T-helper 1 cell treated with Interleukin-12 subunit alpha and Interleukin-12 subunit beta and Interleukin-4 antibody, amounts not matched to agents 30 ng/mL and 1 ng/mL, for 36 hours (primary cell): ENCODE measurements at regions not wholly inside any gene's neighbourhood (a gene's known extent, or its start where the extent isn't known, plus 50 kb on each side); places are given as distances from the start of the nearest gene placed in this dataset.
"Not testable (repeated sequence)": the region's sequence is repeated elsewhere in the genome, so short reads cannot be mapped to it uniquely, and the experiment has no call there.

ENCODE experiments used
- intact Hi-C: fragments of 100-400 bp; cut with micrococcal nuclease; formaldehyde crosslinking; loops from one replicate; pipeline ENCODE4 v1.15.1; 2024

DNA sequence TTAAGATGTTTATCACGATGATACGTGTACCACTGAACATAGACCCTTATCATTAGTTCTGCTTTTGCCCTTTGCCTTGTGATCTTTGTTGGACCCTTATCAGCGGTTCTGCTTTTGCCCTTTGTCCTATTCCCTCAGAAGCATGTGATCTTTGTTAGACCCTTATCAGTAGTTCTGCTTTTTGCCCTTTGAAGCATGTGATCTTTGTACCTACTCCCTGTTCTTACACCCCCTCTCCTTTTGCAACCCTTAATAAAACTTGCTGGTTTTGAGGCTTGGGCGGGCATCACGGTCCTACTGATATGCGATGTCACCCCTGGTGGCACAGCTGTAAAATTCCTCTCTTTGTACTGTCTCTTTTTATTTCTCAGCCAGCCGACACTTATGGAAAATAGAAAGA lies 117.0 kb downstream of the SDHAF3 start:
- intact Hi-C loops: not testable (repeated sequence)

DNA sequence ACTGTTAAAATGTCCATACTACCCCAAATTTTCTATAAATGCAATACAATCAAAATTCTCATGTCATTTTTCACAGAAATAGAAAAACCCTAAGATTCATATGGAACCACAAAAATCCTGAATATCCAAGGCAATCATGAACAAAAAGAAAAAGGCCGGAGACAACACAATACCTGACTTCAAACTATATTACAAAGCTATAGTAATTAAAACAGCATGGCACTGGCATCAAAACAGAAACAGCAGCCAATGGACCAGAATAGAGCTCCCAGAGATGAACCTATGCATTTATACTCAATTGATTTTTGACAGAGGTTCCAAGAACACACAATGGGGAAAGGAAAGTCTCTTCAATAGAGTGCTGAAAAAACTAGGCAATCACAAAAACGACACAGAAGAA lies 128.8 kb downstream of the SDHAF3 start:
- intact Hi-C loops: no loop called here

DNA sequence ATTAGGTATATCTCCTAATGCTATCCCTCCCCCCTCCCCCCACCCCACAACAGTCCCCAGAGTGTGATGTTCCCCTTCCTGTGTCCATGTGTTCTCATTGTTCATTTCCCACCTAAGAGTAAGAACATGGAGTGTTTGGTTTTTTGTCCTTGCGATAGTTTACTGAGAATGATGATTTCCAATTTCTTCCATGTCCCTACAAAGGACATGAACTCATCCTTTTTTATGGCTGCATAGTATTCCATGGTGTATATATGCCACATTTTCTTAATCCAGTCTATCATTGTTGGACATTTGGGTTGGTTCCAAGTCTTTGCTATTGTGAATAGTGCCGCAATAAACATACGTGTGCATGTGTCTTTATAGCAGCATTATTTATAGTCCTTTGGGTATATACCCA lies 140.7 kb downstream of the SDHAF3 start:
- intact Hi-C loops: not testable (repeated sequence)

DNA sequence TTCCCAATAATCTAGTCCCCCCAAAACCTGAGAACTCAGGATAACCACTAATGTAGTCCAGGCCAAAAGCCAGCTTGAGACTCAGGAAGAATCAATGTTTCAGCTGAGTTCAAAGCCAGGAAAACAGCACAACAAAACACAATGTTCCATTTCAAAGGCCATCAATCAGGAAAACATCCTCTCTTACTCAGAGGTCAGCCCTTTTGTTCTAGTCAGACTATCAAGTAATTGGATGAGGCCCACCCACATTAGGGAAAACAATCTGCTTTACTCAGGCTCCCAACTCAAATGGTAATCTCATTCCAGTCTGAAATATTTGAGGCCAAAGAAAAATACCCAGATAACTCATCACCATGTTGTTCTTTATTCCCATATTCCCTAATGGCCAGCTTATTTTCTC lies 152.2 kb downstream of the SDHAF3 start:
- intact Hi-C loops: no loop called here

DNA sequence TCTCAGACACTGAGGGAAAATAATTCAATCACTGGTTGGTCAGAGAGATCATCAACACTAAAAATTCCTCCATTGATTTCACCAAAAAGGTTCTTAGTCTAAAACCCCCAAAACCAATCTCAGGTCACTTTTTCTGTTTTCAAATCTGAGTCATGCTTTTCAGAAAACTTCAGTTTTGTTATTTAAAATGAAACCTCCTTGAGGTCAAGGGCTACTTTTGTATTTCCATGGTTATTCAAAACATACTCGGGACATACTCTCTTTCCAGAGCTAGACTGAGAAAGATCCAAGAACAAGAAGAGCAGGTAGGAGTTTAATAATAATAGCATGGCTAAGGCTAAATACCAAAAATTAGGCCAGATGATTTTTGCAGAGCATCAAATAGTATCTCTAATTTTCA lies 152.8 kb downstream of the SDHAF3 start:
- intact Hi-C loops: no loop called here

DNA sequence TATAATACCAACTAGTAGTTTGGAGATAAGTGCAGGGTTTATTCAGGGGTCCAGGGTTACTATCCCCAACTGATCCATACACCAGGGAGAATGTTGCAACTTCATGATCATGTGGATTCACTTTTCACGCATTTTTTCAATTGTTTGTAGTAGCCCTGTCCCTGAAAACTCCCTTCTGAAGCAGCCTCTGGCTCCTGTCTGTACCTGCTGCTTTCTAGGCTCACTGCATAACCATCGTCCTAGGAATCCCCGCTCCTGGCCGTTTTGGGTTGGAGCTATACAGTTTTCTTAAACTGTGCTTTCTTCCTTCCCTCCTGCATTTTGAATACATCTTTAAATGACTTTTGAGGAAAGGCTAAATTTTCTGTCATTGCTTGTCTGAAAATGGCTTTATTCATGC lies 154.1 kb downstream of the SDHAF3 start:
- intact Hi-C loops: no loop called here

DNA sequence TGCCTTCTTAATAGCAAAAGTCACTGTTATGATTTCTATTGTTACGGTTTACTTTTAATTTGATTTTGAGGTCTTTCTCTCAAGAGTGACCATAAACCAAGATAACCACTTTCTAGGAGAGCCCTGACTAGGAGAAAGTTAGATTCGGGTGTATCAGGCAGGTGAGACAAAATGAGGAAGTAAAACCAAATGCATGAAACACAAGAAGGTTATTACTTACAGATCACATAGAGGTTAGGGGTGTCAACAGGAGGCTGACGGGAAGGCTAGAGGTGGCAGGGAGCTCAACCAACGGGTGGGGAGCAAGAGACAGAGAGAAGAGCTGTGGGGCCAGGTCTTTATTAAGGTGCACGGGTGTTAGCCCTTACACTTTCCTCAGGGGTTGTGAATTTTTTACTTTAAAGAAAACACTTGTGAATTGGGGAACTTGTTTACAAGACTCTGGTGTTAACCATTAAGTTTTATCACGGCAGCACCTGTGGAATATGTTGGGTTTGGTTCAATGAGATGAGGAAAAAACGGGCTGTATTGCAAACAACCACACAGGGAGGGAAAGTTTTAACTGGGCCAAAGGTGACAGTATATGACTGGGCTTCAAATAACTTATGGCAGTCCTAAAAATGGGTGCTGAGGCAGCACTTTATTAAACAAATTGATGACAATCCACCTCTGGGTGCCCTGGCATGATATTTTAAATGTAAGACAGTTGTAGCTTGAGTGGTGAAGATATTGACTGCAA lies 154.9 kb downstream of the SDHAF3 start:
- intact Hi-C loops: no loop called here

DNA sequence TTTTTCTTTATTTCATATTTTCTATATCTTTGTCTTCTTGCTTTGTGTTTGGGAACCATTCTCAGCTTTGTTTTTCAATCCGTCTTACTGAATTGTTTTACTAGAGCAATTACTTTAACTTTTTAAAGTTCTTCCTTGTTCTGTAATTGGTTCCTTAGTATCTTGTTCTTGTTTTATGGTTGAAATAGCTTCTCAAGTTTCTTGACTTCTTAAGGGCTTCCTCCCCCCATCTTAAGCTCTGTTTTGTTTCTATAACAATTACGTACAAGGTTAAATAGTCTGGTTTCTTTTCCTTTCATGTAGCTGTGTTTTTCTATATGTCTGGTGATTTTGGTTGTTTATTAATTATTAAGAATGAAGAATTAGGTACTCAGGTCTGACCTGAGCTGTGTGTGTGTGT lies 158.0 kb downstream of the SDHAF3 start:
- intact Hi-C loops: no loop called here

DNA sequence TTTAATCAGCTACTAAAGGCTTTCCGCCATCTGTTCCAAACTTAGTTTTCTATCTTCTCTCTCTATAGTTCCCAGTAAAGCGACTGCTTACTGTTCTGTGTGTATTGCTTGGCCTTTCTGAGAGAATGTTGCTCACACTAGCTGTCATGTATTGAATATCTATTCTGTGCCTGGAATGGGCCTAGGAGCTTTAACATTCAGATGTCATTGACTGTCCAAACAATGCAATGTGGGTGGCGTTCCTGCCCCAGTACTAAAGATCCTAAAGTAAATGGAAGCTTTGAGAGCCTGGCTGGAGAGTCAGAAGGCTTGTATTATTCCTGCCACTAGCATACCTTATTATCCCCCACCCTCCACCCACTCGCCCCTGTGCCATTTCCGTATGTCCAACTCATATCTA lies 163.5 kb downstream of the SDHAF3 start:
- intact Hi-C loops: no loop called here

DNA sequence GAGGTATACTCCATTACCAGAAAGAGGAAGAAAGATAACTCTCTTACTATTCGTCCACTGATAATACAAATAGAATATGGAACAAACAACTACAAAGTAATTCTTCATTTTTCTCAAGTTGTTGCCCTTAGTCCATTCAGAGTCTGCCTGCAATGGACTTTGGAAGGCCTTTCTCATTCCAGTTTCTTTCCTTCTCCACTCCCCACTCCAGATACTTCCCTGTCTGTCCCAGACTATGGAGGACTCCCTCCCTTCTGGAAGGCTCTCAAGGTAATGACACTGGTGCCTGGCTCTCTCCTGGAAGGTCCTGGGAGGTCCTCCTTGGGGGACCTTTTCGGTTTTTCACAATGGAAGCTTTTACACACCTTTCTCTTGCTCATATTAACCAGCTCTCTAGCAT lies 167.8 kb downstream of the SDHAF3 start:
- intact Hi-C loops: no loop called here

DNA sequence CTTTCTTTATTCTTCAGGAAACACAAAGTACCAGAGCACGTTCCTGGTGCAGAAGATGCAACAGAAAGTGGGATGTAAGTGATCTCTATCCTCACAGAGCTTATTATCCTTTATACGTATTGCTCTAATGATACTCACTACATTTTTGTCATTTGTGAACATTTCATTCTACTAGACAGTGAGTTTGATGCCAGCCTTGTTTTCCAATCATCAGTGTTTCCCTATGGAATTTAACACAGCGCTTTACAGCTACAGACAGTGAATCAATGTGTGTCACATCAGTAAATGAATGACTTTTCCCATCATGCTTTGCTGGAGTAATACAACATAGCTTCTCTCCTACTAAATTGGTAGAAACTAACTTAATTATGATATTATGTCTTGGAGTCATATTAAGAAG lies 175.5 kb downstream of the SDHAF3 start:
- intact Hi-C loops: no loop called here

DNA sequence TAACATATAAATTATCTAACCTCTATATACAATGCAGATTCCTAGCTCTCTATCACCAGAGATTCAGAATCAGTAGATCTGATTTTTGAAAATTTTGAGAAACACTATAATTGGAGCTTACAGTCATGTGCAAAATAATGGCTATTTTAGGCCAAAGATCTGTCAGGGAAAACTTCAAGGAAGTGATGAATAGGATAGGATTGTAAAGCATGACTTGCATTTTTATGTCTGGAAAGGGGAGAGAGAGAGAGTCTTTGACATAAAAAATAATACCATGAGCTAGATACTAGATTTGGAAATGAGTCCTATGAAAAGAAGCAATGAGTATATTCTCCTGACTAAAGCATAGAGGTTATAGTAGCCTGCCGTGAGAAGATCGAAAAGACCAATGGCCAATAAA lies 181.1 kb downstream of the SDHAF3 start:
- intact Hi-C loops: no loop called here

DNA sequence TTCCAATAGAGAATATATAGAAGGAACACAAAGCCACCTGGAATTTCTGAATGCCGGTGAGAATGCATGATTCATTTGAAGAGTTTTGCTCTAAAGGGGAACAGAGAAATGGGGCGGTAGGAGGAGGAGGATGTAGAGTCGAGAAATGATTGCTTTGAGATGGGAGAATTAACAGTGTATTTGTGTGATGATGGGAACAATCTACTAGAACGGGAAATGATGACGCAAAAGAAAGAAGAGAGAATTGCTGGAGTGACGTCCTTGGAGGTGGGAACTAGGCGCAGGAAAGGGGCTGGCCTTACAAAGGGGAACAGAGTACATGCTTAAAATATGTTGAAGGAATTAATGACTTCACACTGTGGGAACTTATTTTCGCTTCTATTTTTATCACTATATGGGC lies 188.1 kb downstream of the SDHAF3 start:
- intact Hi-C loops: no loop called here

DNA sequence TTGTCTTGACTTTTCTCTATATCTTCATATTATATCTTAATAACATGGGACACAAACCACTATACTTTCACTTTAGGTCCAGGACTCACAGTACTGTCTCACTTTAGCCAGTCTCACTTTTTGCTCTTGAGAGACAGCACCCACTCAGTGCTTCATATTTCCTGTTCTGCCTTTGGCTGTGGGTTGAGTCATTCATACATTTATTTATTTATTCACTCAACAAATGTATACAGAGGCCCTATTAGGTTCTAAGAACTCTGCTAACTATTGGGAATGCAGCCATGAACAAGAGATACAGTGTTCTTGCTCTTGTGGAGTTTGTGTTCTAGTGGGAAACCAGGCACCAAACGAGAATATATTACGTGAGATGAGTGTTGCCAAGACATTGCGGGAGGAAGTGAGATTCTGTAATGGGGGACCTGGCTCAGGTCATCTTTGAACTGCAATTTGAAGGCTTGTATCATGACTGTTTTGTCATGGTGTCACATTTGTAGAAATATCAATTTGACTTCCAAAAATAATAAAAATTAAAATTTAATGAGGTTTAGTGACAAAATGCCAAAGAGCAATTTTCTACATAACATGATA lies 190.1 kb downstream of the SDHAF3 start:
- intact Hi-C loops: no loop called here

DNA sequence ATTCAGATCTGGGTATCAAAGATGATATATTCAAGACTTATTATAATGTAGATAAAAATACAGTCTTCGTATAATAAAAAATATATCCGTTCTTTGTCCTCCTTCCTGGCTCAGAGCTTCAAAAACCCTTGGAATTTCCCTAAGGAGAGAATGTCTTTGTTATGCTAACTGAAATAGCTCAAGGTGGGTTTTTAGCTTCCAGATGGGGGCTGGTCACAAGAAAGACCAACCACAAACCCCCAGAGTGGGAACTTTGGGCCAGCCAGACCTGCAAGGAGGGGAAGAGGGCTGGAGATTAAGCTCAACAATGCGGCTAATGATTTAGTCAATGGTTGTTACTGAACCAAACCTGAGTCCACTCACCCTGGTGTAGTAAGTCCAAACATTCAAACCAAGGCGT lies 196.4 kb downstream of the SDHAF3 start:
- intact Hi-C loops: no loop called here

DNA sequence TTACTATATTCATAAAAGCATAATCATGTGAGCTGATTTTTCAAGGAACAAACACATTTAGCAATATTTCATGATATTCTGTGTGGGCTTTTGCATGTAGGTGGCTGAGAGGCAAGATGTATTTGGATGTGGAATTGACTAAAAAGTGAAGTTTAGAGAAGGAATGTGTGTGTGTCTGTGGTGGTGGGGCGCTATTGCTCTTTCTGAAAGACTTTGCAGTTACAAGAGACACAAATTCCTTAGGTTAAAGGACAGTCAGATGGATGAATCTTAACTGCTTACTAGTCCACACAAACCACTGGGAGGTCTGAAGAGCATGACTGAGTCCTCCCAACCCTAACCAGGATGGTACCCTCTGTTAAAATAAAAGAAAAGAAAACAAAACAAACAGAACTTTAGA lies 200.1 kb downstream of the SDHAF3 start:
- intact Hi-C loops: no loop called here

DNA sequence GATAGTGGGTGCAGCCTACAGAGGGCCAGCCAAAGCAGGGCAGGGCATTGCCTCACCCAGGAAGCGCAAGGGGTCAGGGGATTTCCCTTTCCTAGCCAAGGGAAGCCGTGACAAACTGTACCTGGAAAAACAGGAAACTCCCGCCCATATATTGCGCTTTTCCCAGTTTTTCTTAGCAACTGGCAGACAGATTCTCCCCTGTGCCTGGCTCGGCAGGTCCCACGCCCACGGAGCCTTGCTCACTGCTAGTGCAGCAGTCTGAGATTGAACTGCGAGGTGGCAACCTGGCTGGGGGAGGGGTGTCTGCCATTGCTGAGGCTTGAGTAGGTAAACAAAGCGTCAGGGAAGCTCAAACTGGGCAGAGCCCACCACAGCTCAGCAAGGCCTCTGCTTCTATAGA lies 212.4 kb downstream of the SDHAF3 start:
- intact Hi-C loops: not testable (repeated sequence)

DNA sequence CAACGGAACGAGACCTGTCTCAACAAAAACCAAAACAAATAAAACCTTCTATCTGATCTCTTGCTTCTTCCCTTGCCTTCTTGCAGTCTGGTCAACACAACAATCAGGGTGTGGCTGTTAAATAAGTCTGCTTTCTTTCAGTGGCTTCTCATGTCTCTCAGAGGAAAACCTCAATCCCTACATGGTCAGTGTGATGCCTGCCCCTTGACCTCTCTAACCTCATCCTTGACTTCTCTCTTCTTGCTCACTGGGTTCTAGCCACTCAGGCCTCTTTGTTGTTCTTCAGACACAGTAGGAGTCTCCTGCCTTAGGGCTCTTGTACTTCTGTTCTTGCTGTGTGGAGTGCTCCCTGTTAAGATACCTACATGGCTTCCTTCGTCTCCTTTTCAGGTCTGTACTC lies 220.4 kb downstream of the SDHAF3 start:
- intact Hi-C loops: no loop called here

DNA sequence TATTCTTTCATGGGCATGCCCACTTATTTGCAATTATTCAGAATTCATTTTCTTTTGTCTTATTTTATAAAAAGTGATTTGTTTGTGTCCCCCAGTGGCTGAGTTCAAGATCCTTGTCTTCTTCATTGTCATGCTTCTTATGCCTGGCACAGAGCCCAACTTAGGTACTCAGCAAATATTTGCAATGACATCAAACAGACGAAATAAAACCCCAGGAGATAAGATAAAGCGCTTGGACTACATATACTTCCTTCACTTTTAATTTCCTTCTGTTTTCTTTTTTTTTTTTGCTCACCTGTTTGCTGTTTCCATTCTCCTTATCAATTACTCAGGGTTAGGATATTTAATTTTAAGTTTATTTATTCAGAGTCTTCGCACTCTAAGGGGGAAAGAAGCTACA lies 225.0 kb downstream of the SDHAF3 start:
- intact Hi-C loops: no loop called here

DNA sequence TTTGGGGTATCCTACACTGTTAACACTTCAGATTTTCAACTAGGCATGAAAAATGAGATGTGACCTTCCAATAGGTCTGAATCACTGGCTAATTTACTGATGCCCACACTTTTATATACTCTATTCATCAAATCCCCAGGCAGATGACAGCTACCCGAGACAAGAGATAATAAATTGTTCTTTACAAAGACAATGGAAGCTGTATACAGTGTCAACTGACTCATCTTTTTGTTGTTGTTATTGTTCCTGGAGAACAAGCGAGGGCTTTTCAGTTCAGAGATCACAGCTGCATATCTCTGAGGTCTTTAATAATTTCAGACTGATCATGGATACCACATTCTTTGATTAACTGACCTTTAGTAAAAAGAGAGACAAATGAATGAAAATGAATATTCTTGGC lies 228.9 kb downstream of the SDHAF3 start:
- intact Hi-C loops: no loop called here

DNA sequence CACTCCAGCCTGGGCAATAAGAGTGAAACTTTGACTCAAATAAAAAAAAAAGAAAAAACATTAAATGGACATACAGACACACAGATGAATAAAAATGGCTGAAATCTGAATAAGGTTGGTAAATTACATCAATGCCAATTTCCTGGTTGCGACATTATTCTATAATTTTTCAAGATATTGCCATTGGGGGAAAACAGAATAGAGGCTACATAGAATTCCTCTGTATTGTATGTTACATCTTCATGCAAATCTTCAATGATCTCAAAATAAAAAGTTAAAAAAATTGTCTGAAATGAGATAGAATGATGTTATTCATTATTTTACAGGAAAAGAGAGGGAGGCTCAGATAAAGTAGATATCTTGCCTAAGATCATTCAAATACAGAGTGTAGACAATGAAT lies 234.0 kb downstream of the SDHAF3 start:
- intact Hi-C loops: no loop called here

DNA sequence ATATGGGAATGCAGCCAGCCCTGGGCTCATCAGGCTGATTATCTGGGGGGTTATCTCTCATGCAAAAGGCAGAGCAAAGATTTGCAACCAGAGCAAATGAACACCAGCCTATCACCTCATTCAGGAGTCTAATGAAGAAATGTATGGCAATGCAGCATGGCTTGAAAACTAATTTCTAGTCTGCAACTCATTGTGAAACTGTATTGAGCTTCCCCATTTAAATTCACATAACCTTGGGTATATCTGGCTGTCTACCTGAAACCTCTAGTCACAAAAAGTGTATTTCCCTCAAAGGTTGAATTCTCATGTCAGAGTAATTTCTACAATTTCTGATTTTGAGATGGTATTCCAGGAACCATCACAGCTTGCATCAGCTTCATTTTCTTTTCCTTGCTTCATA lies 240.0 kb downstream of the SDHAF3 start:
- intact Hi-C loops: no loop called here

DNA sequence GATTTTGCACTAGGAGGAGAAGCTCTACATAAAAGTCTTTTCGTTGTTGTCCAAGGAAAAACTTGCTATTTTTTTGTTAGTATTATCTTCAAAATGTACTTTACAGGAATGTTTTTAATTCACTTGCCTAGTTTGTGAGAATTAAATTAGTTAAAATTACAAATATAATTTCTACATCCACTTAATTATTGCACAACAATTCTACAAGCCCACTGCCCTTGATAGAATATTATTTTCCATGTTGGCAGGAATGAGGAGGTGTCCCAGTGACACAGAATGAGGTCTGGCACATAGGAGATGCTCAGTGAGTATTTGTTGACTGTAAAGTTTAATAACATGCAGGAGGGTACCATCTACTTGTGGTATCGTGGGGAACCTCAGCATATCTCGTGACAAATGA lies 255.4 kb downstream of the SDHAF3 start:
- intact Hi-C loops: no loop called here

DNA sequence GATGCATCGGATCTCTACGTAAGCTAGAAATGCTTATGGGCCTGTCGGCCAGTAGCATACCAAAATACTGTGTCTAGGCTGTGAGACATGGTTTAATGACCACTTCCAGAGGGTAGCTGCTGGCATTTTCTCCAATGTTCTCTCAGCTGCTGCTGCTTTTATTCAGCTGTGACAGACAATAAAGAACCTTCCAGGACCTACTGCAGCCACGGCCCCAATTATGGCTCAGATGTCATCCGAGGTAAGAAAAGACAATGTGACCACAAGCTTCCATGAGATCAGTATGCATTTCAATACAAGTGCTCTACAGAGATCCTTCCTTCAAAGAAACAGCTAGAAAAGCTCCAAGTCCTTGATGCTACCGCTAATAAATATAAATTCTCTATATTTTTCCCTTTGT lies 256.2 kb downstream of the SDHAF3 start:
- intact Hi-C loops: no loop called here
